Ovary (tissue), 7 donors: ENCODE measurements at regions not wholly inside any gene's neighbourhood (a gene's known extent, or its start where the extent isn't known, plus 50 kb on each side); places are given as distances from the start of the nearest gene placed in this dataset.

Experiments used
- DNase-seq, 5 donors: peaks; one replicate each; pipeline ENCODE4 v3.0.0-alpha.2; 2019 to 2020
- H3K27ac ChIP-seq, 2 donors: fragments of 200-600 bp; one replicate each; pipeline versions ENCODE4 v1.5.1 to v1.8.0; 2019 to 2022
- H3K27me3 ChIP-seq: fragments of 200-600 bp; one replicate; pipeline ENCODE4 v1.8.0; 2022
- H3K36me3 ChIP-seq: fragments of 200-600 bp; sonication (generic); one replicate; pipeline ENCODE4 v1.5.1; 2019
- H3K4me1 ChIP-seq: one replicate; pipeline ENCODE4 v1.8.1; 2013; ENCODE audit warnings: mild to moderate bottlenecking, moderate library complexity; ENCODE audit not compliant: insufficient read depth
- H3K4me3 ChIP-seq: fragments of 200-600 bp; sonication (generic); one replicate; pipeline ENCODE4 v1.5.1; 2017
- H3K9me3 ChIP-seq, 2 donors: fragments of 200-600 bp in 1 of 2; sonication (generic) in 1 of 2; one replicate each; pipeline versions ENCODE4 v1.5.1 to v1.8.1; 2013 to 2019; ENCODE audit warnings: mild to moderate bottlenecking in 1 of 2, moderate library complexity in 1 of 2
- CTCF ChIP-seq, 3 donors: fragments of 450-650 bp in 2 of 3; fragments of 200-600 bp in 1 of 3; IDR thresholded peaks; one replicate each; pipeline versions ENCODE4 v1.5.1 to v1.8.0; 2016 to 2022; ENCODE audit warnings: antibody characterized with exemption in 3 of 3, mild to moderate bottlenecking in 1 of 3
- EP300 ChIP-seq: sonication (generic); formaldehyde crosslinking; IDR thresholded peaks from one replicate; pipeline ENCODE4 v1.6.1; 2017; ENCODE audit warnings: antibody characterized with exemption
- POLR2A ChIP-seq: fragments of 450-650 bp; IDR thresholded peaks from one replicate; pipeline ENCODE4 v1.6.1; 2017; ENCODE audit warnings: antibody characterized with exemption, mild to moderate bottlenecking, moderate library complexity
- WGBS, 3 donors: extraction: QIAGEN DNeasy Blood & Tissue Kit in 1 of 3; methylation state at CpG; one replicate each; pipeline versions ENCODE4 v1.1.5 to v1.1.7; 2013 to 2017; 5-methylcytosine and 5-hydroxymethylcytosine counted together
- intact Hi-C, 4 donors: fragments of 100-400 bp; cut with DNase I; formaldehyde crosslinking; loops; one replicate each; pipeline versions ENCODE4 v1.11.0 to v1.15.1; 2022 to 2023
- donor health status: DM: no; HTN: no; CAD: no; lungs with moderate emphysema.
- donor health status: DM: no; HTN: no; CAD: no.
- donor health status: Bipolar disorder and iron deficiency.
- donor health status: DM: no; HTN: no; CAD: no.
- donor health status: DM: yes; HTN: yes; CAD: no.

GRCh38 chr6:92586236-92586977, 833.0 kb downstream of the EPHA7 start:
- 69 to 74% (median 73%) methylated on average over 8 of the region's 8 CpGs for WGBS, 3 donors
- Histone ChIP-seq H3K9me3 (no peaks in the 10 kb centered on the region), H3K36me3 (no peaks in the 10 kb centered on the region), H3K4me1 (no peaks in the 10 kb centered on the region), H3K4me3 (no peak overlapping the region), H3K27ac (no peak overlapping the region), H3K27me3 (no peaks in the 10 kb centered on the region)
- no peak for DNase-seq
- intact Hi-C loops, result no loop called here
- TF ChIP-seq EP300 (no peak), CTCF (IDR thresholded peaks at IDR 0.05) (no peak), POLR2A (no peak)

DNA sequence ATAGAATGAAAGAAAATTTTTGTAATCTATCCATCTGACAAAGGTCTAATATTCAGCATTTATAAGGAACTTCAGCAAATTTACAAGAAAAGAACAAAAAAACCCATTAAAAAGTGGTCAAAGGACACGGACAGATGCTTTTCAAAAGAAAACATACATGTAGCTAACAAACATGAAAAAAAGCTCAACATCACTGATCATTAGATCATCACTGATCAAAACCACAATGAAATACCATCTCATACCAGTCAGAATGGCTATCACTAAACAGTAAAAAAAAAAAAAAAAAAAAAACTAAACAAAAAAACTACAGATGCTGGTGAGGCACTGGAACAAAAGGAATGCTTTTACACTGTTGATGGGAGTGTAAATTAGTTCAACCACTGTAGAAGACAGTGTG, 837.1 kb downstream of the EPHA7 start:
- Histone ChIP-seq H3K36me3 (no peaks in the 10 kb centered on the region), H3K4me1 (no peaks in the 10 kb centered on the region), H3K27ac (no peak overlapping the region), H3K9me3 (no peaks in the 10 kb centered on the region), H3K4me3 (no peak overlapping the region), H3K27me3 (no peaks in the 10 kb centered on the region)
- no peak for TF ChIP-seq POLR2A
- DNase-seq, result no peak
- 87 to 88% (median 88%) methylated on average over 1 of the region's 1 CpG for WGBS, 3 donors
- intact Hi-C loops, result no loop called here

DNA sequence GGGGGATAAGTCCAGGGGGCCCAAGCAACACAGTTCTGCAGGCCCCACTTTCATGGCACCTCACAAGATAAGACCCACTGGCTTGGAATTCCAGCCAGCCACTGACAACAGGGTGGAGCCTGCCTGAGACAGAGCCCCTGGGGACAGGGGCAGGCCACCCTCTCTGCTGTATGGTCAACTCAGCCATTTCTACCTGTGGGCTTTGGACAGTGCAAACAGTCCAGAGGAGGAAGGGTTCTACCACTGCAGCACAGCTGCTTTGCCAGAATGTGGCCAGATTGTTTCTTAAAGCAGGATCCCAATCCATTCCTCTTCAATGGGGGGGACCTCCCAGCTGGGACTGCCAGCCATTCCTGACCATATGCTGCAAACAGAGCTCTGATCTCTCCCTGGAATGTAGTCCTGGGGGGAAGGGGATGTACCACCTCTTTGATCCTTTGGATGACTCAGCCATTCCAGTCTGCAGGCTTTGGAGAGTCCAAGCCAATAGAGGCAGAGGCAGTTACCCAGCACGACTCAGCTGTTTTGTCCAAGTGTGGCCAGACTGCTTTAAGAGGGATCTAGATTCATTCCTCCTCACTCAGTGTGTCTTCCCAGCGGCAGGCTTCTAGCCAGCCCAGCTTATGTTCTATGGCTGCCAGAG, 842.2 kb downstream of the EPHA7 start:
- 77 to 89% (median 86%) methylated on average over 2 of the region's 2 CpGs for WGBS, 3 donors
- no peak for DNase-seq
- Histone ChIP-seq H3K4me1 (no peaks in the 10 kb centered on the region), H3K36me3 (no peaks in the 10 kb centered on the region), H3K4me3 (no peak overlapping the region), H3K9me3 (no peaks in the 10 kb centered on the region), H3K27me3 (no peaks in the 10 kb centered on the region), H3K27ac (no peak overlapping the region)
- intact Hi-C loops, result no loop called here
- no peak for TF ChIP-seq EP300
- TF ChIP-seq POLR2A, result no peak
- TF ChIP-seq CTCF (IDR thresholded peaks at IDR 0.05), result no peak

- Histone ChIP-seq H3K9me3 (no peaks in the 10 kb centered on the region), H3K4me1 (no peaks in the 10 kb centered on the region), H3K27ac (no peak overlapping the region), H3K27me3 (no peaks in the 10 kb centered on the region), H3K36me3 (no peaks in the 10 kb centered on the region), H3K4me3 (no peak overlapping the region)
- TF ChIP-seq POLR2A, result no peak
- TF ChIP-seq CTCF (IDR thresholded peaks at IDR 0.05), result no peak
- TF ChIP-seq EP300, result no peak
- intact Hi-C loops, result no loop called here
- no peak for DNase-seq
- 88 to 90% (median 89%) methylated on average over 1 of the region's 1 CpG for WGBS, 3 donors
Measured at GRCh38 chr6:92568541-92568940, 850.8 kb downstream of the EPHA7 start.

DNA sequence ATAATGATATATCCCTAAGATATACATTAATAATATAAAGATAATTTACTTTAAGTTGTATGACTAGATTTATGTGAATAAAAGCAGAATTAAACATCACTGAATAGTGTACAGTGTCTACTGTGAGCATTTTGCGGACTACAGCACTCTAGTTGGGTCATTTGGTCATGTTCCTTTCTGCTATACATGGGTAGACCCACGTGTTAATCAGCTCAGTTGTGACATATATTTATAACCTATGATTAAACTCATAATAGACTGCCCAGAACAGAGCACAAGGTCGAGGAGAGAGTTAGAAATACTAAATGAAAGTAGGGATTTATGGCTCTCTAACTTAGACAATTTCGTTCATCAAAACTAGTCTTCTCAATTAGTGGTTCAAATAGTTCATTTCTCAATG, 852.7 kb downstream of the EPHA7 start:
- WGBS, 3 donors, result 39 to 50% (median 42%) methylated on average over 4 of the region's 4 CpGs

More for the DNA sequence above, 852.7 kb downstream of the EPHA7 start:
- Histone ChIP-seq H3K27me3 (no peaks in the 10 kb centered on the region), H3K4me1 (no peaks in the 10 kb centered on the region), H3K4me3 (no peak overlapping the region), H3K27ac (no peak overlapping the region), H3K36me3 (no peaks in the 10 kb centered on the region), H3K9me3 (no peaks in the 10 kb centered on the region)
- intact Hi-C loops, result no loop called here
- TF ChIP-seq CTCF (IDR thresholded peaks at IDR 0.05) (no peak), POLR2A (no peak), EP300 (no peak)
- no peak for DNase-seq
